HepG2 (cell line): ENCODE measurements at regions not wholly inside any gene's neighbourhood (a gene's known extent, or its start where the extent isn't known, plus 50 kb on each side); places are given as distances from the start of the nearest gene placed in this dataset.

ENCODE experiments used
- ATAC-seq: fragments of 200-7000 bp; cut with Tn5 transposase; 3 replicates; pipeline ENCODE4 v1.9.1; 2020; ENCODE audit warnings: mild to moderate bottlenecking, moderate library complexity
- BruUV-seq: library from RNA; stranded (reverse); fragments of 400-500 nt; replicated peaks from 2 replicates; lab custom pipeline; 2021; lab: Mats Ljungman, UMichigan
- CTCF ChIA-PET: fragments of 300-600 bp; formaldehyde crosslinking; extraction: SDS; loops from one replicate; lab custom pipeline; 2021; ENCODE audit warnings: low total read pairs, inconsistent platforms, low intra/inter-chr PET ratio; lab: Yijun Ruan, JAX
- POLR2A ChIA-PET: fragments of 350-600 bp; sonication (Branson Sonifier 250); formaldehyde crosslinking; loops from one replicate; lab custom pipeline; 2020; ENCODE audit warnings: antibody characterized with exemption, inconsistent platforms; lab: Yijun Ruan, JAX
- DNase-seq: peaks from one replicate; pipeline ENCODE4 v3.0.0-alpha.2; 2015; ENCODE audit warnings: low spot score
- FAIRE-seq: peaks from 3 replicates; lab custom pipeline; 2011; peaks lifted over from hg19 to GRCh38; lab: Jason Lieb, UNC
- H2AFZ ChIP-seq: one replicate; pipeline ENCODE4 v1.6.1; 2011; ENCODE audit warnings: low read length, inconsistent platforms
- H3K27ac ChIP-seq: fragments of 300-600 bp; 3 replicates; pipeline ENCODE4 v1.8.0; 2011; ENCODE audit warnings: mixed run types, mild to moderate bottlenecking, mixed read lengths, low read length, inconsistent platforms; ENCODE audit not compliant: insufficient read depth; ENCODE audit errors: extremely low read length
- H3K27me3 ChIP-seq, 2 experiments: fragments of 200-600 bp in 1 of 2; 2 replicates in 1 of 2; 3 replicates in 1 of 2; pipeline versions ENCODE4 v1.6.0 to v1.8.0; 2011; ENCODE audit warnings: low read length in 2 of 2, mild to moderate bottlenecking in 2 of 2, moderate library complexity in 2 of 2, inconsistent platforms in 1 of 2; ENCODE audit not compliant: insufficient read depth in 2 of 2, control insufficient read depth in 1 of 2
- H3K36me3 ChIP-seq, 2 experiments: fragments of 200-600 bp in 1 of 2; replicated peaks in 1 of 2; 2 replicates in 1 of 2; 3 replicates in 1 of 2; pipeline versions ENCODE4 v1.5.1 to v1.8.0; 2011; ENCODE audit warnings: low read length in 2 of 2, inconsistent platforms in 1 of 2; ENCODE audit not compliant: insufficient read depth in 2 of 2, control insufficient read depth in 1 of 2
- H3K4me1 ChIP-seq: 2 replicates; pipeline ENCODE4 v1.5.1; 2012; ENCODE audit warnings: low read length, inconsistent platforms; ENCODE audit not compliant: insufficient read depth
- H3K4me2 ChIP-seq: 2 replicates; pipeline ENCODE4 v1.6.0; 2011; ENCODE audit warnings: low read depth, low read length, inconsistent platforms
- H3K4me3 ChIP-seq, 3 experiments: fragments of 200-600 bp in 1 of 3; sonication (generic), shearing (Covaris generic) in 1 of 3; replicated peaks in 1 of 3; 2 replicates each; pipeline ENCODE4 v1.5.1; 2011 to 2016; ENCODE audit warnings: low read length in 3 of 3, inconsistent platforms in 2 of 3, low read depth in 2 of 3, mild to moderate bottlenecking in 2 of 3, control low read depth in 1 of 3, mixed read lengths in 1 of 3; ENCODE audit not compliant: insufficient read depth in 1 of 3
- H3K79me2 ChIP-seq: one replicate; pipeline ENCODE4 v1.6.1; 2011; ENCODE audit warnings: low read length, inconsistent platforms; ENCODE audit not compliant: insufficient read depth
- H3K9ac ChIP-seq: 2 replicates; pipeline ENCODE4 v1.6.0; 2011; ENCODE audit warnings: mild to moderate bottlenecking, low read depth, low read length, inconsistent platforms; ENCODE audit not compliant: insufficient read depth
- H3K9me3 ChIP-seq: 2 replicates; pipeline ENCODE4 v1.5.1; 2012; ENCODE audit warnings: mild to moderate bottlenecking, low read length
- H4K20me1 ChIP-seq: 2 replicates; pipeline ENCODE4 v1.6.0; 2011; ENCODE audit warnings: inconsistent platforms, mild to moderate bottlenecking, low read length, moderate library complexity; ENCODE audit not compliant: insufficient read depth
- AGO2 ChIP-seq: fragments of 200-400 bp; formaldehyde crosslinking; optimal IDR thresholded peaks from 2 replicates; pipeline ENCODE3; 2017; ENCODE audit warnings: mild to moderate bottlenecking, low read depth, low read length, moderate library complexity
- ARID4A ChIP-seq: sonication (generic); formaldehyde crosslinking; IDR thresholded peaks from 2 replicates; pipeline ENCODE4 v1.5.0; 2020; ENCODE audit warnings: mild to moderate bottlenecking, missing genetic modification reagents, borderline replicate concordance
- ATF5 ChIP-seq: sonication (generic); formaldehyde crosslinking; IDR thresholded peaks from 2 replicates; pipeline ENCODE4 v1.4.0; 2020; ENCODE audit warnings: mild to moderate bottlenecking, low read depth, missing genetic modification reagents
- ATF7 ChIP-seq, 2 experiments: fragments of 450-650 bp in 1 of 2; sonication (generic) in 1 of 2; formaldehyde crosslinking in 1 of 2; IDR thresholded peaks; 2 replicates each; pipeline versions ENCODE4 v1.4.0 to v1.6.1; 2016 to 2020; ENCODE audit warnings: antibody characterized with exemption in 1 of 2, mild to moderate bottlenecking in 1 of 2, missing genetic modification reagents in 1 of 2
- DNMT1 ChIP-seq: sonication (generic); formaldehyde crosslinking; IDR thresholded peaks from 2 replicates; pipeline ENCODE4 v1.5.1; 2020; ENCODE audit warnings: mild to moderate bottlenecking, missing genetic modification reagents
- ELF4 ChIP-seq: sonication (generic); formaldehyde crosslinking; IDR thresholded peaks from 2 replicates; pipeline ENCODE4 v1.5.0; 2020; ENCODE audit warnings: missing genetic modification reagents, mild to moderate bottlenecking, moderate library complexity, borderline replicate concordance
- HNRNPLL ChIP-seq: fragments of 200-400 bp; formaldehyde crosslinking; IDR thresholded peaks from 2 replicates; pipeline ENCODE4 v1.6.1; 2017; ENCODE audit warnings: mild to moderate bottlenecking, low read depth, low read length; ENCODE audit not compliant: poor library complexity, severe bottlenecking
- MBD4 ChIP-seq: IDR thresholded peaks from 2 replicates; pipeline ENCODE4 v1.6.1; 2012; ENCODE audit warnings: low read length, inconsistent platforms, borderline replicate concordance
- PHF21A ChIP-seq: sonication (generic); formaldehyde crosslinking; IDR thresholded peaks from 2 replicates; pipeline ENCODE4 v1.5.0; 2020; ENCODE audit warnings: mild to moderate bottlenecking, missing genetic modification reagents
- RARG ChIP-seq: sonication (generic); formaldehyde crosslinking; IDR thresholded peaks from 2 replicates; pipeline ENCODE4 v1.4.0; 2020; ENCODE audit warnings: low read depth, mild to moderate bottlenecking, missing genetic modification reagents
- SPEN ChIP-seq: sonication (generic); formaldehyde crosslinking; IDR thresholded peaks from 2 replicates; pipeline ENCODE4 v1.5.1; 2020; ENCODE audit warnings: low read depth, mild to moderate bottlenecking, missing genetic modification reagents
- SRSF4 ChIP-seq: fragments of 200-400 bp; formaldehyde crosslinking; IDR thresholded peaks from one replicate; pipeline ENCODE4 v1.6.1; 2018; ENCODE audit warnings: mild to moderate bottlenecking, low read depth, low read length, moderate library complexity; ENCODE audit not compliant: poor library complexity, severe bottlenecking
- ZNF101 ChIP-seq: sonication (generic); formaldehyde crosslinking; IDR thresholded peaks from 2 replicates; pipeline ENCODE4 v1.4.0; 2020; ENCODE audit warnings: mild to moderate bottlenecking, low read depth, missing genetic modification reagents, borderline replicate concordance
- ZNF543 ChIP-seq: sonication (generic); formaldehyde crosslinking; IDR thresholded peaks from 2 replicates; pipeline ENCODE4 v1.4.0; 2020; ENCODE audit warnings: mild to moderate bottlenecking, missing genetic modification reagents
- ZNF703 ChIP-seq: sonication (generic); formaldehyde crosslinking; IDR thresholded peaks from 2 replicates; pipeline ENCODE4 v1.5.1; 2020; ENCODE audit warnings: missing genetic modification reagents, mild to moderate bottlenecking, moderate library complexity, borderline replicate concordance
- ZSCAN25 ChIP-seq: sonication (generic); formaldehyde crosslinking; IDR thresholded peaks from 2 replicates; pipeline ENCODE4 v1.8.0; 2022; ENCODE audit warnings: mild to moderate bottlenecking, missing genetic modification reagents
- whole genome bisulfite sequencing: methylation state at CpG from one replicate; pipeline ENCODE4 v1.1.6; 2017; ENCODE audit warnings: low lambda C conversion rate; 5-methylcytosine and 5-hydroxymethylcytosine counted together
- in situ Hi-C: cut with HindIII; loops from 2 replicates; pipeline ENCODE4 v1.10.0; 2017; ENCODE audit warnings: low pct_unique_long_range_greater_than_20kb; ENCODE audit not compliant: extremely low pct_ligation_motif_present
- intact Hi-C: fragments of 100-400 bp; cut with micrococcal nuclease; formaldehyde crosslinking; loops from one replicate; pipeline ENCODE4 v1.10.0; 2022; ENCODE audit not compliant: unreplicated experiment

GRCh38 chr10:124339119-124340032 is 79.3 kb downstream of the OAT start:
- Histone ChIP-seq H3K9me3 (no peaks in the 10 kb centered on the region), H3K27ac (no peak overlapping the region), H3K4me1 (no peaks in the 10 kb centered on the region), H3K9ac (no peak overlapping the region), H3K4me2 (no peak overlapping the region), H4K20me1 (no peaks in the 10 kb centered on the region), H3K79me2 (no peaks in the 10 kb centered on the region), H2AFZ (no peak overlapping the region), H3K27me3 (peaks cover 3 to 9% of the 10 kb centered on the region in 2 experiments; a peak in 2 of 5 replicates), H3K36me3 (no peaks in the 10 kb centered on the region), H3K4me3 (no peak overlapping the region)
- ATAC-seq (no peak), FAIRE-seq (no peak), DNase-seq (no peak)
- intact Hi-C loops: no loop called here
- in situ Hi-C loops: no loop called here
- ChIA-PET CTCF (no interaction called here), POLR2A (no interaction called here)
- WGBS: 47% methylated on average over 10 of the region's 16 CpGs
- no TSS peak for BruUV-seq
- TF ChIP-seq SRSF4 (no peak), MBD4 (no peak), SPEN (CRISPR knock-in tag) (no peak), ZSCAN25 (CRISPR knock-in tag) (no peak), ZNF703 (CRISPR knock-in tag) (no peak), HNRNPLL (no peak), PHF21A (CRISPR knock-in tag) (no peak), ATF7 (IDR thresholded peaks at IDR 0.05) (no peak), ATF7 (CRISPR knock-in tag; IDR thresholded peaks at IDR 0.05) (no peak), DNMT1 (CRISPR knock-in tag) (no peak), ZNF543 (CRISPR knock-in tag) (no peak), AGO2 (no peak), ZNF101 (CRISPR knock-in tag) (no peak), ELF4 (no peak), RARG (CRISPR knock-in tag) (no peak), ARID4A (CRISPR knock-in tag) (no peak), ATF5 (CRISPR knock-in tag) (no peak)
